HAP-1 (cell line): ENCODE measurements at regions not wholly inside any gene's neighbourhood (a gene's known extent, or its start where the extent isn't known, plus 50 kb on each side); places are given as distances from the start of the nearest gene placed in this dataset.

ENCODE experiments used
- DNase-seq, 2 experiments: peaks; one replicate each; pipeline ENCODE4 v3.0.0-alpha.2; 2016 to 2020; ENCODE audit warnings: low spot score in 2 of 2
- H3K27me3 ChIP-seq: fragments of 250-450 bp; sonication (Bioruptor Pico); 2 replicates; pipeline ENCODE4 v1.5.1; 2020; ENCODE audit warnings: low read depth, mild to moderate bottlenecking, moderate library complexity
- H3K36me3 ChIP-seq: fragments of 250-450 bp; sonication (Bioruptor Pico); replicated peaks from 2 replicates; pipeline ENCODE4 v1.5.1; 2020; ENCODE audit warnings: mild to moderate bottlenecking
- H3K4me1 ChIP-seq: fragments of 250-450 bp; sonication (Bioruptor Pico); 2 replicates; pipeline ENCODE4 v1.5.1; 2020; ENCODE audit warnings: mild to moderate bottlenecking
- H3K4me3 ChIP-seq: fragments of 250-450 bp; sonication (Bioruptor Pico); 2 replicates; pipeline ENCODE4 v1.5.1; 2020; ENCODE audit warnings: mild to moderate bottlenecking, moderate library complexity
- H3K9me3 ChIP-seq: fragments of 250-450 bp; sonication (Bioruptor Pico); 2 replicates; pipeline ENCODE4 v1.5.1; 2020; ENCODE audit warnings: mild to moderate bottlenecking, moderate library complexity
- in situ Hi-C: fragments of 300-500 bp; cut with MboI; formaldehyde crosslinking; loops from 3 replicates; pipeline ENCODE4 v1.14.3; 2020; ENCODE audit warnings: low sequenced_read_pairs, inconsistent platforms, mixed read lengths

GRCh38 chr7:41758321-41758720, 55.4 kb upstream of the INHBA start:
- H3K4me1 ChIP-seq, result no peaks in the 10 kb centered on the region
- DNase-seq, result no peak
- no peaks in the 10 kb centered on the region for H3K27me3 ChIP-seq
- in situ Hi-C loops, result no loop called here
- H3K9me3 ChIP-seq, result 0 out of 2 replicates have a peak, but pooled peaks cover 2% of the 10 kb centered on the region
- H3K4me3 ChIP-seq, result no peak overlapping the region
- H3K36me3 ChIP-seq, result no peaks in the 10 kb centered on the region

- in situ Hi-C loops, result no loop called here
- no peaks in the 10 kb centered on the region for H3K4me1 ChIP-seq
- no peaks in the 10 kb centered on the region for H3K27me3 ChIP-seq
- DNase-seq, result no peak
- H3K9me3 ChIP-seq, result 0 out of 2 replicates have a peak, but pooled peaks cover 2% of the 10 kb centered on the region
- no peaks in the 10 kb centered on the region for H3K36me3 ChIP-seq
- H3K4me3 ChIP-seq, result no peak overlapping the region
Measured at GRCh38 chr7:41756650-41757182, 53.8 kb upstream of the INHBA start.

- no peaks in the 10 kb centered on the region for H3K36me3 ChIP-seq
- in situ Hi-C loops, result no loop called here
- H3K4me3 ChIP-seq, result no peak overlapping the region
- H3K4me1 ChIP-seq, result no peaks in the 10 kb centered on the region
- H3K27me3 ChIP-seq, result no peaks in the 10 kb centered on the region
- no peak for DNase-seq
- H3K9me3 ChIP-seq, result 0 out of 2 replicates have a peak, but pooled peaks cover 2% of the 10 kb centered on the region
Measured at GRCh38 chr7:41755096-41755495, 52.2 kb upstream of the INHBA start.

- H3K4me1 ChIP-seq, result no peaks in the 10 kb centered on the region
- in situ Hi-C loops, result no loop called here
- 0 out of 2 replicates have a peak, but pooled peaks cover 2% of the 10 kb centered on the region for H3K9me3 ChIP-seq
- H3K36me3 ChIP-seq, result no peaks in the 10 kb centered on the region
- H3K27me3 ChIP-seq, result no peaks in the 10 kb centered on the region
- no peak overlapping the region for H3K4me3 ChIP-seq
- DNase-seq, result no peak
Measured at GRCh38 chr7:41754046-41754445, 51.2 kb upstream of the INHBA start.
